MCF 10A (cell line): ENCODE measurements at regions not wholly inside any gene's neighbourhood (a gene's known extent, or its start where the extent isn't known, plus 50 kb on each side); places are given as distances from the start of the nearest gene placed in this dataset.

ENCODE experiments used
- BruUV-seq: library from RNA; stranded (reverse); fragments of 400-500 nt; replicated peaks from 2 replicates; lab custom pipeline; 2021; lab: Mats Ljungman, UMichigan
- CTCF ChIA-PET: fragments of 300-600 bp; sonication (Branson Sonifier 250); formaldehyde crosslinking; extraction: SDS; loops from one replicate; lab custom pipeline; 2021; ENCODE audit warnings: antibody characterized with exemption, inconsistent platforms; lab: Yijun Ruan, JAX
- POLR2A ChIA-PET: fragments of 300-600, 350-650 bp; sonication (Branson Sonifier 250); formaldehyde crosslinking; extraction: SDS; loops from one replicate; lab custom pipeline; 2020; ENCODE audit warnings: antibody characterized with exemption, inconsistent platforms; lab: Yijun Ruan, JAX
- DNase-seq: peaks from one replicate; pipeline ENCODE4 v3.0.0-alpha.2; 2018; ENCODE audit not compliant: unreplicated experiment
- H3K27ac Mint-ChIP-seq: one replicate; pipeline ENCODE4 v1.8.0; 2022; ENCODE audit warnings: mild to moderate bottlenecking, low read depth, mixed read lengths; ENCODE audit not compliant: unreplicated experiment
- H3K27me3 Mint-ChIP-seq: one replicate; pipeline ENCODE4 v1.8.0; 2022; ENCODE audit warnings: mixed read lengths; ENCODE audit not compliant: insufficient read depth, unreplicated experiment
- H3K36me3 Mint-ChIP-seq: one replicate; pipeline ENCODE4 v1.8.0; 2022; ENCODE audit warnings: mild to moderate bottlenecking, moderate library complexity, mixed read lengths; ENCODE audit not compliant: insufficient read depth, unreplicated experiment
- H3K4me1 Mint-ChIP-seq: one replicate; pipeline ENCODE4 v1.8.0; 2022; ENCODE audit warnings: mixed read lengths; ENCODE audit not compliant: insufficient read depth, unreplicated experiment
- H3K4me3 Mint-ChIP-seq: one replicate; pipeline ENCODE4 v1.8.0; 2022; ENCODE audit warnings: mild to moderate bottlenecking, moderate library complexity, mixed read lengths; ENCODE audit not compliant: unreplicated experiment
- H3K9me3 Mint-ChIP-seq: one replicate; pipeline ENCODE4 v1.8.0; 2022; ENCODE audit warnings: mixed read lengths; ENCODE audit not compliant: unreplicated experiment
- intact Hi-C: fragments of 100-400 bp; cut with micrococcal nuclease; formaldehyde crosslinking; loops from 2 replicates; pipeline ENCODE4 v1.14.1; 2022
- TF ChIP-seq, protein P1 (sequence below): fragments of 200-600 bp; IDR thresholded peaks from one replicate; pipeline ENCODE4 v1.8.0; 2022; ENCODE audit warnings: antibody characterized with exemption, mild to moderate bottlenecking; ENCODE audit not compliant: unreplicated experiment

DNA sequence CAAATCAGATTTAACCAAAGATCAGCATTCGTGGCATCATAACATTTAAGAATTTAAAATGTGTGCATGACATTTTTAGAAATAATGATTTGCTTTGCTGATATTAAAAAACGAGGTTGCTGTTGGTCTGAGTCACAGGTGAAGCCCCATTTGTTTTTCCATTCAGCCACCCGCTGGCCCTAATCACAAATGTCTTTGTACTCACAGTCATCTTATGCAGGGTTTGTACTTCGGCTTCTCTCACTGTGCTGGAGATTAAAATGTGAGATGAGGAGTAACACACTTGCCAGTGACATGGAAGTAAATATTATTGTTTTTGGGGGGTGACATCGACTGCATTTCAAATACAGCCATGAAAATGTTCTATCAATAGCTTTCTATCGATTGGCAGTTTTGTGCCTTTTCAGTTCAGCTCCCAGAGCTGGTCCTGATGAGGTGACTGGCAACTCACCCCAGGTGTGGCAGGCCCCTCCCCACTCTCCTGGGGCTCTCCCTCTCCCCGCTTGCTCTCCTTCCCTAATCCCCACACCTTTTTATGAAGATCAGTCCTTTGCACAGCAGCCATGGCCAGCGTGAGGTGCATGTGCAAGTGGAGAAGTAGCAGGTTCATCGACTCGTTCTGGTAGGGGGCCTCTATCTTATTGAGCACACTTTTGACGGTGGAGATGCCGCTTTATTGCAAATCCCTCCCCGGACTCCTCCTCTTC lies 58.8 kb upstream of the FUCA2 start:
- no peaks in the 10 kb centered on the region for H3K36me3 Mint-ChIP-seq
- POLR2A ChIA-PET, result no interaction called here
- CTCF ChIA-PET, result interaction anchor here (1.0 to 1.7 kb wide), 2 partner anchors 273 to 443 kb away, joined by 5 to 12 read pairs; no protein-coding TSS in a partner anchor
- no peak overlapping the region for H3K4me3 Mint-ChIP-seq
- no peaks in the 10 kb centered on the region for H3K4me1 Mint-ChIP-seq
- no peaks in the 10 kb centered on the region for H3K9me3 Mint-ChIP-seq
- H3K27ac Mint-ChIP-seq, result no peak overlapping the region
- TF ChIP-seq, protein P1, sequence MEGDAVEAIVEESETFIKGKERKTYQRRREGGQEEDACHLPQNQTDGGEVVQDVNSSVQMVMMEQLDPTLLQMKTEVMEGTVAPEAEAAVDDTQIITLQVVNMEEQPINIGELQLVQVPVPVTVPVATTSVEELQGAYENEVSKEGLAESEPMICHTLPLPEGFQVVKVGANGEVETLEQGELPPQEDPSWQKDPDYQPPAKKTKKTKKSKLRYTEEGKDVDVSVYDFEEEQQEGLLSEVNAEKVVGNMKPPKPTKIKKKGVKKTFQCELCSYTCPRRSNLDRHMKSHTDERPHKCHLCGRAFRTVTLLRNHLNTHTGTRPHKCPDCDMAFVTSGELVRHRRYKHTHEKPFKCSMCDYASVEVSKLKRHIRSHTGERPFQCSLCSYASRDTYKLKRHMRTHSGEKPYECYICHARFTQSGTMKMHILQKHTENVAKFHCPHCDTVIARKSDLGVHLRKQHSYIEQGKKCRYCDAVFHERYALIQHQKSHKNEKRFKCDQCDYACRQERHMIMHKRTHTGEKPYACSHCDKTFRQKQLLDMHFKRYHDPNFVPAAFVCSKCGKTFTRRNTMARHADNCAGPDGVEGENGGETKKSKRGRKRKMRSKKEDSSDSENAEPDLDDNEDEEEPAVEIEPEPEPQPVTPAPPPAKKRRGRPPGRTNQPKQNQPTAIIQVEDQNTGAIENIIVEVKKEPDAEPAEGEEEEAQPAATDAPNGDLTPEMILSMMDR, result no peak
- H3K27me3 Mint-ChIP-seq, result no peaks in the 10 kb centered on the region
- no TSS peak for BruUV-seq
- intact Hi-C loops, result no loop called here
- DNase-seq, result no peak

DNA sequence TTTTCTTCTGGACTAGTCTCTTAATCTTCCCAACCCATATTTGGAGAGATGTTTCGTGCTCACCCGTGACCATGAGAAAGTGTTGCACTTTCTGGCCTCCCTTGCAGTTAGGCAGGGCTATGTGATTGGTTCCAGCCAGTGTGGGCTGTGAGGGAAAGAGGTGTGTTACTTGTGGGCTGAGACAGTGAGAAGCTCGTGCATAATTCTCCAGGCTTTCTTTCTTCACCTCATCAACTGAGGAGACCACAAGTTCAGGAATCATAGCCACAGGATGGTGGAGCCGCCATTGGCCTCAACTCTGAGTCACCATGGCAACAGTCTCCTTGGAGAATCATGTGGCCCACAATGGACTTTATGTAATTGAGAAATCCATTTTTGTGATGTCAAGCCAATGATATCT lies 57.5 kb upstream of the FUCA2 start:
- Mint-ChIP-seq H3K36me3 (no peaks in the 10 kb centered on the region), H3K4me3 (no peak overlapping the region), H3K27ac (no peak overlapping the region), H3K9me3 (no peaks in the 10 kb centered on the region), H3K4me1 (no peaks in the 10 kb centered on the region), H3K27me3 (no peaks in the 10 kb centered on the region)
- POLR2A ChIA-PET, result no interaction called here
- DNase-seq, result no peak
- BruUV-seq, result no TSS peak
- TF ChIP-seq, protein P1, result no peak
- intact Hi-C loops, result no loop called here
- CTCF ChIA-PET, result interaction anchor here (0.6 to 1.2 kb wide), 3 partner anchors 84 to 445 kb away, joined by 3 read pairs; no protein-coding TSS in a partner anchor

DNA sequence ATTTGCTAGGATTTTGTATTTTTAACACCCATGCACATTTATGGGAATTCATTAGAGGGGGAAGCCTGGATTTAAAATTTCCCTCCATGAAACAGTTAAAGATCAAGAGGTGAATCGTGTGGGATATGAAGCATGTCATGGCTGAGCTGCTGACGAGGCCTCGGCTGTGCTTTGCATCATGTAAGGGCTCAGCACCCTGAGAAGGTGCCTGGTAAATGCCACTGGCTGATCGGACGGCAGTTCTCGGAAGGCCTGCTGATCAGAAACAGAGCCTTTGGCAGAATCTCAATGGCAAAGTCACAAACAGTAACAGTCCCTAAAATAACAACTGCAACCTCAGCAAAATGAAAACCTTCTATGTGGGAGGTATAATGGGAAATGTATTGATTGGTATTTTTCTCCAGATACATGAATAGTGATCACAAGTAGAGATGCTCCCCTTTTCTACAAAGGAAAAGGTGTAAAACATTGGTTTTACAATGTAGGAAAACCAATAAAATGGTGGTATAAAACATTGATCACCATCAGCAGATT lies 53.0 kb upstream of the FUCA2 start:
- DNase-seq, result no peak
- Mint-ChIP-seq H3K36me3 (no peaks in the 10 kb centered on the region), H3K4me1 (no peaks in the 10 kb centered on the region), H3K9me3 (no peaks in the 10 kb centered on the region), H3K27ac (no peak overlapping the region), H3K4me3 (no peak overlapping the region), H3K27me3 (no peaks in the 10 kb centered on the region)
- CTCF ChIA-PET, result interaction anchor here (0.7 to 1.0 kb wide), 2 partner anchors 14 to 449 kb away, joined by 3 read pairs; no protein-coding TSS in a partner anchor
- POLR2A ChIA-PET, result no interaction called here
- intact Hi-C loops, result no loop called here
- TF ChIP-seq, protein P1, result no peak
- no TSS peak for BruUV-seq

DNA sequence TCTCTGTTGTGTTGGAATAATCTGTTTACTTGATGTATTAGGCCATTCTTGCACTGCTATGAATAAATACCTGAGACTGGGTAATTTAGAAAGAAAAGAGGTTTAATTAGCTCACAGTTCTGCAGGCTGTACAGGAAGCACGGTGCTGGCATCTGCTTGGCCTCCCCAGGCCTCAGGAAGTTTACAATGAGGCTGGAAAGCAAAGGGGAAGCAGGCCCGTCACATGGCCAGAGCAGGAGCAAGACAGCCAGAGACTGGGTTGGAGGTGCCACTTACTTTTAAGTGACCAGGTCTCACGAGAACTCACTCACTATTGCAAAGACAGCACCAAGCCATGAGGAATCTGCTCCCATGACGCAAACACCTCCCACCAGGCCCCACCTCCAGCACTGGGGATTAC lies 50.6 kb upstream of the FUCA2 start:
- ChIA-PET POLR2A (no interaction called here), CTCF (interaction anchor here (1.3 kb wide), 1 partner anchor 13 kb away, joined by 4 read pairs; no protein-coding TSS in a partner anchor)
- H3K4me3 Mint-ChIP-seq, result no peak overlapping the region
- H3K4me1 Mint-ChIP-seq, result no peaks in the 10 kb centered on the region
- no peak overlapping the region for H3K27ac Mint-ChIP-seq
- intact Hi-C loops, result no loop called here
- no peaks in the 10 kb centered on the region for H3K9me3 Mint-ChIP-seq
- H3K27me3 Mint-ChIP-seq, result no peaks in the 10 kb centered on the region
- BruUV-seq, result no TSS peak
- TF ChIP-seq, protein P1, result no peak
- H3K36me3 Mint-ChIP-seq, result no peaks in the 10 kb centered on the region
- DNase-seq, result no peak
